VCaP (cell line): ENCODE measurements at regions not wholly inside any gene's neighbourhood (a gene's known extent, or its start where the extent isn't known, plus 50 kb on each side); places are given as distances from the start of the nearest gene placed in this dataset.

Experiments
- H3K27ac ChIP-seq: fragments of 450-650 bp; 2 replicates; pipeline ENCODE4 v1.5.1; 2017
- TF ChIP-seq, protein P1 (sequence below): fragments of 450-650 bp; conservative IDR thresholded peaks from 2 replicates; pipeline ENCODE4 v1.5.1; 2017; ENCODE audit warnings: mild to moderate bottlenecking, moderate library complexity

GRCh38 chr5:144710637-144711036, 540.0 kb downstream of the KCTD16 start:
- TF ChIP-seq, protein P1, sequence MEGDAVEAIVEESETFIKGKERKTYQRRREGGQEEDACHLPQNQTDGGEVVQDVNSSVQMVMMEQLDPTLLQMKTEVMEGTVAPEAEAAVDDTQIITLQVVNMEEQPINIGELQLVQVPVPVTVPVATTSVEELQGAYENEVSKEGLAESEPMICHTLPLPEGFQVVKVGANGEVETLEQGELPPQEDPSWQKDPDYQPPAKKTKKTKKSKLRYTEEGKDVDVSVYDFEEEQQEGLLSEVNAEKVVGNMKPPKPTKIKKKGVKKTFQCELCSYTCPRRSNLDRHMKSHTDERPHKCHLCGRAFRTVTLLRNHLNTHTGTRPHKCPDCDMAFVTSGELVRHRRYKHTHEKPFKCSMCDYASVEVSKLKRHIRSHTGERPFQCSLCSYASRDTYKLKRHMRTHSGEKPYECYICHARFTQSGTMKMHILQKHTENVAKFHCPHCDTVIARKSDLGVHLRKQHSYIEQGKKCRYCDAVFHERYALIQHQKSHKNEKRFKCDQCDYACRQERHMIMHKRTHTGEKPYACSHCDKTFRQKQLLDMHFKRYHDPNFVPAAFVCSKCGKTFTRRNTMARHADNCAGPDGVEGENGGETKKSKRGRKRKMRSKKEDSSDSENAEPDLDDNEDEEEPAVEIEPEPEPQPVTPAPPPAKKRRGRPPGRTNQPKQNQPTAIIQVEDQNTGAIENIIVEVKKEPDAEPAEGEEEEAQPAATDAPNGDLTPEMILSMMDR = no peak
- no peak overlapping the region for H3K27ac ChIP-seq

GRCh38 chr5:144703776-144704175, 533.1 kb downstream of the KCTD16 start:
- TF ChIP-seq, protein P1 = no peak
- H3K27ac ChIP-seq = no peak overlapping the region

- no peak overlapping the region for H3K27ac ChIP-seq
- TF ChIP-seq, protein P1 = no peak
These were observed 527.8 kb downstream of the KCTD16 start for GRCh38 chr5:144698484-144698883.

GRCh38 chr5:144697847-144698262, 527.2 kb downstream of the KCTD16 start:
- no peak overlapping the region for H3K27ac ChIP-seq
- TF ChIP-seq, protein P1 = no peak

GRCh38 chr5:144691936-144692335, 521.3 kb downstream of the KCTD16 start:
- TF ChIP-seq, protein P1 = no peak
- no peak overlapping the region for H3K27ac ChIP-seq

DNA sequence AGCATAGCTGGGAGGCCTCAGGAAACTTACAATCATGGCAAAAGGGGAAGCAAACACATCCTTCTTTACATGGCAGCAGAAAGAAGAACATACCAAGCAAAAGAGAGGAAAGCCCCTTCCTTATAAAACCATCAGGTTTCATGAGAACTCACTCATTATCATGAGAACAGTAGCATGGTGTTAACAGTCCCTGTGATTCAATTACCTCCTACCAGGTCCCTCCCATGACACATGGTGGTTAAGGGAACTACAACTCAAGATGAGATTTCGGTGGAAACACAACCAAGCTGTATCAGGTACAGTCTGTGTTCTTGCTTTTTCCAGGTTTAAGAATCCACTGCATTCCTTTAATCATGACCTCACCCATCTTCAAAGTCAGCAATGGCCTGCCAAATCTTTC, 514.2 kb downstream of the KCTD16 start:
- TF ChIP-seq, protein P1 = no peak
- H3K27ac ChIP-seq = no peak overlapping the region

DNA sequence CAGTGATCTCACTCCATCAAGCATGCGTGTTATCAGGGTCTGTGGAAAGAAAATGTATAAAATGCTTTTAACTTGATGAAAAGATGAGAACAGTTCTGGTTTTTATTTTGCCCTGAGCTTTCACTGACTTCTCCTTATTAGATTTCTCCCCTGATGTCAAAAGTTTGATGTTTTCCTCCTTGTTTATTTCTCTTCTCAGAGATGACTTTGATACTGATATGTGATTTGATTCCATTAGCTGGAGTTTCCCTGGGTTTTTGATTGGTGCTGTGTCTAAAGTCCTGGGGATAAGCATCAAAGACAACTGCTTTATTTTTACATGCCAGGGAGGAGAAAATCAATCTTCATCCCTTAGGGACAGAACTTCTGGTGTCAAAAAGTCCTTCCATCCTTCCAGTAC, 510.0 kb downstream of the KCTD16 start:
- TF ChIP-seq, protein P1 = no peak
- no peak overlapping the region for H3K27ac ChIP-seq

DNA sequence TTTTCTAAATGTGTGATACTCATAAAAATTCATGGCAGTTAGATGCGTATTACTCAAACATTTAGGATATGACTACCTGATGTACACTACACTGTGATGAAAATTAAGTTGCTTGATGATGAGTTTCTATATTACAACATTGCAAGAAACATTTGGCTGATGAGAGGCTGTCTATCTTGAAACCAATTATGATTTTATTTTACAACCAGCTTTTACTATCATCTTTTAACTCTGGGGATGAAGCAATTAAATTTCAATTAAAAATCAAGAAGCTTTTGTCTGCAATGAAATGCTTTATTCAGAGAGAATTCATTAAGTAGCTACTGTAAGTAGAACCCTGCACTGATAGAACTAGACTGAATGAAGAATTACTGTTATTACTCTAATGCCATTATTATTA, 500.4 kb downstream of the KCTD16 start:
- TF ChIP-seq, protein P1 = no peak

More for the DNA sequence above, 500.4 kb downstream of the KCTD16 start:
- H3K27ac ChIP-seq = no peak overlapping the region
